ENCODE measurements at regions not wholly inside any gene's neighbourhood (a gene's known extent, or its start where the extent isn't known, plus 50 kb on each side); places are given as distances from the start of the nearest gene placed in this dataset.
"Not testable (repeated sequence)": the region's sequence is repeated elsewhere in the genome, so short reads cannot be mapped to it uniquely, and the experiment has no call there.

GRCh38 chr4:170420255-170420693, 330.5 kb upstream of the AADAT start:
- DNase-seq (ENCODE audit: low read depth in 2 of 2), result no peak

GRCh38 chr4:170414961-170415360, 325.2 kb upstream of the AADAT start:
- no peak for DNase-seq (ENCODE audit: low read depth in 2 of 2)

- no peak for DNase-seq (ENCODE audit: low read depth in 2 of 2)
Observed at GRCh38 chr4:170414360-170414759, 324.6 kb upstream of the AADAT start.

GRCh38 chr4:170413951-170414350, 324.2 kb upstream of the AADAT start:
- DNase-seq (ENCODE audit: low read depth in 2 of 2), result no peak

GRCh38 chr4:170400361-170400760, 310.6 kb upstream of the AADAT start:
- DNase-seq (ENCODE audit: low read depth in 2 of 2), result no peak

GRCh38 chr4:170399581-170400293, 310.0 kb upstream of the AADAT start:
- no peak for DNase-seq (ENCODE audit: low read depth in 2 of 2)

- DNase-seq (ENCODE audit: low read depth in 2 of 2), result no peak
Observed at GRCh38 chr4:170398218-170398617, 308.5 kb upstream of the AADAT start.

- DNase-seq (ENCODE audit: low read depth in 2 of 2), result no peak
Observed at GRCh38 chr4:170395773-170396172, 306.0 kb upstream of the AADAT start.

GRCh38 chr4:170391066-170391740, 301.4 kb upstream of the AADAT start:
- no peak for DNase-seq (ENCODE audit: low read depth in 2 of 2)

- no peak for DNase-seq (ENCODE audit: low read depth in 2 of 2)
Observed at GRCh38 chr4:170389411-170389810, 299.7 kb upstream of the AADAT start.

- no peak for DNase-seq (ENCODE audit: low read depth in 2 of 2)
Observed at GRCh38 chr4:170388255-170388654, 298.5 kb upstream of the AADAT start.

GRCh38 chr4:170386971-170387370, 297.2 kb upstream of the AADAT start:
- DNase-seq (ENCODE audit: low read depth in 2 of 2), result no peak

GRCh38 chr4:170386511-170386910, 296.8 kb upstream of the AADAT start:
- DNase-seq (ENCODE audit: low read depth in 2 of 2), result no peak

- DNase-seq (ENCODE audit: low read depth in 2 of 2), result no peak
Observed at GRCh38 chr4:170374770-170375169, 285.0 kb upstream of the AADAT start.

GRCh38 chr4:170348945-170349344, 259.2 kb upstream of the AADAT start:
- no peak for DNase-seq (ENCODE audit: low read depth in 2 of 2)

- not testable (repeated sequence) for DNase-seq (ENCODE audit: low read depth in 2 of 2)
Observed at GRCh38 chr4:170347191-170347590, 257.4 kb upstream of the AADAT start.

- DNase-seq (ENCODE audit: low read depth in 2 of 2), result no peak
Observed at GRCh38 chr4:170339522-170339921, 249.8 kb upstream of the AADAT start.

GRCh38 chr4:170336238-170336775, 246.6 kb upstream of the AADAT start:
- DNase-seq (ENCODE audit: low read depth in 2 of 2), result no peak

- no peak for DNase-seq (ENCODE audit: low read depth in 2 of 2)
Observed at GRCh38 chr4:170325599-170325998, 235.8 kb upstream of the AADAT start.

- no peak for DNase-seq (ENCODE audit: low read depth in 2 of 2)
Observed at GRCh38 chr4:170323623-170324022, 233.9 kb upstream of the AADAT start.

GRCh38 chr4:170307182-170307581, 217.4 kb upstream of the AADAT start:
- DNase-seq (ENCODE audit: low read depth in 2 of 2), result no peak

GRCh38 chr4:170306208-170306607, 216.5 kb upstream of the AADAT start:
- no peak for DNase-seq (ENCODE audit: low read depth in 2 of 2)

GRCh38 chr4:170305627-170306026, 215.9 kb upstream of the AADAT start:
- DNase-seq (ENCODE audit: low read depth in 2 of 2), result no peak
